GM11168 (cell line): ENCODE measurements at regions not wholly inside any gene's neighbourhood (a gene's known extent, or its start where the extent isn't known, plus 50 kb on each side); places are given as distances from the start of the nearest gene placed in this dataset.
"Not testable (repeated sequence)": the region's sequence is repeated elsewhere in the genome, so short reads cannot be mapped to it uniquely, and the experiment has no call there.

Experiments used
- in situ Hi-C: fragments of 300-500 bp; cut with MboI; formaldehyde crosslinking; loops from one replicate; pipeline ENCODE4 v1.12.0; 2022; ENCODE audit warnings: low sequenced_read_pairs; ENCODE audit not compliant: unreplicated experiment

DNA sequence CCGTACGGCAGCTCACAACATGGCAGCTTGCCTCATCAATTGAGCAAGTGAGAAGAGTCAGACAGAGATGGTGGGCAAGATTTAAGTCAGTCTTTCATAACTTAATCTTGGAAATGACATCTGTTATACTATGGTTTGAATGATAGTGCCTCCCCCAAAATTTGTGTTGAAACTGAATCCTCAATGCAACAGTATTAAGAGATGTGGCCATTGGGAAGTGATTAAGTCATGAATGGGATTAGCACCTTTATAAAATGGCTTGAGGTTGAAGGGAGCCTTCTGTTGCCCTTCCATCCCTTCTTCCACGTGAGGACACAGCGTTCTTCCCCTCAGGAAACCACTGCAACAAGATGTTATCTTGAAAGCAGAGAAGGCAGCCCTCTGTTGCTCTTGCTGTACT is 124.2 kb downstream of the C12orf75 start:
- in situ Hi-C loops = no loop called here

DNA sequence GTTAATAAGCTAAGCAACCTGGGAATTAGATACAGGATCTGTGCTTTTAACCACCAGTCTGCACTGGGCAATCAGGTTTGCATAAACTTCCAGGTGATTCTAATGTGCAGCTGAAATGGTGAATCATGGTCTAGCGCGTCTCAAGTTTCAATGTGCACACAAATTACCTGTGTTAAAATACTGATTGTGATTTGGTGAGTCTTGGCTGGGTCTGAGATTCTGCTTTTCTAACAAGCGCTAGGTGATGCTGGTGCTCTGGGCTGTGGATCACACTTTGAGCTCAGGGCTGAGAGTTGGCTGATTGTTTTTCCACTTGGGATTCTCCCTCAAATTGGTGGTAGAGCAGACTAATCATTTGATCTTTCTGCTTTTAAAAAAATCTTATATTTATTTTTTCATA is 124.8 kb downstream of the C12orf75 start:
- in situ Hi-C loops = no loop called here

DNA sequence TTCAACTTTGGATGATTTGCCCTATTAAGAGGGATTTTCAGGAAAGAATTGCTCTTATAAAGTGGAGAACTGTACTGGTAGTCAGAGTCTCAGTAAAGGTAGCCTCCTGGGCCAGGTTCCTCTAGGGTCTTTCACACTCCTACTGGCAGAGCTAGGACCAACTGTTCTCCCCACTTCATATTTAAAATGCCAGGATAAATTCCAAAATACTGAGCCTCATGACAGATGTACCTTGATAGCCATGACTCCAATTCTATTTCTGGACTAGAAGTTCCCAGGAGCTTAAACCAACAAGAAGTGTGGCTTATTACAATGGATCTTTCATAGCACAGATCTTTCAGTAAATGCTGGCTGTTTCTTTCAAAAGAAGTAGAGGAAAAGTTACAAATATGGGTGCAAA is 126.5 kb downstream of the C12orf75 start:
- in situ Hi-C loops = no loop called here

DNA sequence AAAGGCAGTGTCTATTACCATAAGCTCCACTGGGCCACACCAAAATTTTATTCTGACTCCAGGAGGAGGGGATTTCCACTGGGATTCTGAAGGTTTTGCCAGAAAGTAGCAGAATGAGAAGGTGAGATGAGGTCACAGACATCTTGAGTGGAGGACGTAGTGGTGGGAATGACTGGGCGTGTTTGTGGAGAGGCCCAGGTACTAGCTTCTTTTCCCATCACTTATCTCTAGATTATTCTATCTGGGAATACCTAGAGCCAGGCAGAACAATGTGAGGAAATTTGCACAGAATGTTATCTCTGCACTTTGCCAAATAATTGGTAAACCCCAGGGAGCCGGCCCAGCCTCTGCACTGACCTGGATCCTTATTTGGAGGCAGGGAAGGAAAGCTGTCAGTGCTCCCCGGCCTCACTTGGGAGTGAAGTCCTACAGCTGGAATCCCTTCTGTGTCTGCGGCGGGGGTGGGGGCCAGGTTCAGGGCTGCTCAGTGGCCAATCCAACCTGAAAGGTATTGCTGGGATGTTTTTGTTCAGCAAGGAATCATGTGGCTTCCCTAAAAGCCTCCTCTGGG is 129.4 kb downstream of the C12orf75 start:
- in situ Hi-C loops = no loop called here

DNA sequence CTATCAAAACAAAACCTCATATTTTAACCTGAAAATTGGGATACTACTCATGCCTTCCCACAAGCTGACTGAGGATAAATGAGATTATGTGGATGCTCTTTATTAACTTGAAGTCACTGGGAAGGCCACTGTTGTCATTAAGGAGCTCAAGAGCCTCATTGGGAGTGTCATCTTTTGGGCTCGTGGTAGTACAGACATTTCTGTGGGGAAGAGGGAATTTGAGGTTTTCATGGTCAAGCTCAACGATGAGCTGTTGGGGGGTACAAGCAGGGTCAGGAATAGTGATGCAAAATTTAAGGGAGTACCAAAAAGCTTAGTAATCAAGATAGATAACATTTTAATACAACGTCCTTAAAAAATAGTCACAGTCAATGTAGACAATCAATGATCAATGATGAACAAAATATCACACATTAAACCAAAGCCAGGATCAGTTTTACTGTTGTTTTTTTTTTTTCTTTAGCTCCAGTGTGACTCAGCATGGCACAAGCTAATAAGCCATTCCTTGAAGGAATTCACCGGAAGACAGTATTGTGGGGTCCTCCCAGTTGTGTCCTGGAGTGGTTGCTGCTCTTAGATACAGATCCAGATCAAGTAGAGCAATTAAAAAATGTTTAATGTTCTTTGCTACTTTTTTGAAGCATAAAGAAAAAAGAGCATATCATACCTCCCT is 130.9 kb downstream of the C12orf75 start:
- in situ Hi-C loops = no loop called here

DNA sequence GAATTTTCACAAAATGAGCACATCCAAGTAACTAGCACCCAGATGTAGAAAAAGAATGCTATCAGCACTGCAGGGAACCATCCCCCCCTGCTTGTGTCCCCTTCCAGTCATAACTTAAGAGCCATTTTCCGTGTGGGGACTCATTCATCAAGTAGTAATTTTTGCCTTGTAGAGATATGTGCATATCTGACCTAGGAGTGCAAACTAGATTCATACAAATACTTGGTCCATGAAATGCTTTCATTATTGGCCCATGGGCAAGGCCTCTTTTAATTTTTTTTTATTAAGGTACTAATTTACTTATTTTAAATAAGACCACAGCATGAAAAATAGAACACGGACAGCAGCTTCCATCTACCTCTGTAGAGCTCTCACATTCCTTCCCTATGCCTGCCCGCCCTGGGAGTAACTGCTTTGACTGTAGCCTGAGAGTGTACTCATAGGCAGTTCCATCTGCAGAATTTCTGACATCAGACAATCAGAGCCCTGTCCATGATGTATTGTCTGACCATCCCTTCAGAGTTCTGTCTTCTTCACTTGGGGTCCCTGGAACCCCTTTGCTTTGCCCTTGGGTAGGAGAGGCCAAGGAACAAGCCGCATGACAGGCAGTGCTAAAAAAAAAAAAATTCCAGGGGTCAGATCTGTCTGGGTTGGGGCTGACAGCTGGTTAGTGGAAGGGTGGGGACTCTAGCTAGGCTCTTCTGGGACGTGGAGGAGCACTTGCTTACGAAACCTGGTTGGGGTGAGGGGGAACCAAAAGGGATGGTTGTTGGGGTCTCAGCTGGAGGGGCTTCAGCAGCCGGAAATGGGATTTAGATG is 131.7 kb downstream of the C12orf75 start:
- in situ Hi-C loops = no loop called here

DNA sequence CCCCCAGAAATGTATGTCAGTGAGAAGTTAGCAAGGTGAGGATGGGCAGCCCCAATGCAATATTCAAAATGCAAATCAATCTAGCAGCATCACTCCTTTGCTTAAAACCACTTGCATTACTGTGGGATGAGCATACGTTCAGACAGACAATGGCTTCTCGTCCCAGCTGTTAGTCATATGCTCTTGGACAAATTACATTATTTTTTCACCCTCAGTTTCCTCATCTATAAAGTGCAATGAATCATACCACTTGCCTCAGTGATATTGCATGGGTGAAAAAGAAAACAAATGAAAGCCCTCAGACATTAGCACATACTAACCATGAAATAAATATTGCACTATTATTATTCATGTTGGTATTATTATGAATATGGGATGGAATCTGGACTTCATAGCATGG is 132.3 kb downstream of the C12orf75 start:
- in situ Hi-C loops = no loop called here

DNA sequence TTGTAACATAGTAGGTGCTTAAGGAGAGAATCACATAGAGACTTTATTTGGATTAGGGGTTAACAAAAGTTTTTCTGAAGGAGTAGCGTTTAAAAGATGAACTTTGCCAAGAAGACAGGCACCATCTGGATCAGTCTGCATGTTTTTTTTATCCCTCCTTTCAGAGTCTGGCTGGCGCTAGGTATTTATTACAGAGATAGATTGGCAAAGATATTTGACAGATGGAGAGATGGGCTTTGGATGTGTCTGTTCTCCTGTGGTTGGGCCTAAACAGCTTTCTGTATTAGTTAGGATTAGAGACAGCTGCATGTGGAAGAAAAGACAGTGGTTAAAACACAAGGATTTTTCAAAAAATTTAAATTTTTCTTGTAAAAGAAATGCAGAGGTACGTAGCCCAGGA is 133.9 kb downstream of the C12orf75 start:
- in situ Hi-C loops = no loop called here

DNA sequence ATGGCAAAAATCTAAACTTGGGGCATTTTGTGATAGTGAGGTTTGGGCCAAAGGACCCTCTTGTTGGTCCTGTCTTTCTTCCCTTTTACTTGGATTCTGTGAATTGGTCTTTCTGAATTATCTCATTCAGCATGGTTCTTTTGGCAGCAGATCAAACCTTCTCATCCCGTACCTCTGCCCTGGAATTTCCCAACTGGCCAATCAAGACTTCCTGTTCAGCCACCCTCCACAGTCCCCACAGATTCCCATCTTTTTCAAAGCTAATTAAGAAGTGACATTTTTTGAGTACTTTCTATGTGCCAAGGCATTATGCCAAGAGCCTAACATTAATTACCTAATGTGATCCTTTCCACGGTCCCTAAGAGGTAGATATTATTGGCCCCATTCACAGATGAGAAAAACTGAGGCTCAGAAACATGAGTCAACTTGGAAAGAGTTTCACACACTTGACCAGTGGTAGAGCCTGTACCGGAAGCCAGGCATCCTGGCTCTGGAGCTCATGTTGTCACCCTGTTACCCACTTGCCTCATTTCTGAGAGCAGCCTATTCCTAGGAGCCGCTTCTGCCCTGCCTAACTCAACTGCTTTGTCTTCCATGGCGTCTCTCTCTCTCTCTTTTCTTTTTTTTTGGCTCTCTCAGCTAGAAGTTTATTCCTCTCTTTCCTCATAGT is 135.9 kb downstream of the C12orf75 start:
- in situ Hi-C loops = no loop called here

DNA sequence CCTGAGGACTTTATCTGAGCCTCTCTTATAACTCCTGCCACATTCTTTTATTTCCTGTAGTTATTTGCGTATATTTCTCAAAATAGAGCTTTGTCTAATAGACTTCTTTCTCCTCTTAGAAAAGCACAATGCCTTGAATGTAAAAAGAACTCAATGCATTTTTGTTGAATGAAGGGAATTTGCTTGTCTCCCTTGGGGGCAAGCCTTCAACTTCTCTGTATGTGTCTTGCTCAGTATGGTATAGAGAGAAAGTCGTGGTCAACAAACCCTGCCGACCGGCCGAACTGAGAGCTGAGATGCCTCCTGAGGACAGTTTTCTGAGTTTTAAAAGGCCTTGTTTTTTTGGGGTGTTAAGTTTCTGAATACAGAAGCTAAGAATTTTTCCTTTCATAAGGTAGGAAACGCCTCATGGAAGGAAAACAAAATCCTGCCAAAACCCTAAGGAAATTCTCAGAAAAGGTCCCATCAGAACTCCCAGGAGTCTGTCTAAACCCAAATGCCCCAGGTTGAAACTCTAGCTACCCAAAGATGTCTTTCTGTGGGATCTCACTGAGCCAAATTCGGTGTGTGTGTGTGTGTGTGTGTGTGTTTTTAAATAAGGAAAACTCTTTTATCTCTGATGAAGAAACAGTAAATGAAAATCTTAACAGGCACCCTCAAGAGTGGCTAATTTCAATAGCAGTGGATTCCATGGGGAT is 136.6 kb downstream of the C12orf75 start:
- in situ Hi-C loops = no loop called here

DNA sequence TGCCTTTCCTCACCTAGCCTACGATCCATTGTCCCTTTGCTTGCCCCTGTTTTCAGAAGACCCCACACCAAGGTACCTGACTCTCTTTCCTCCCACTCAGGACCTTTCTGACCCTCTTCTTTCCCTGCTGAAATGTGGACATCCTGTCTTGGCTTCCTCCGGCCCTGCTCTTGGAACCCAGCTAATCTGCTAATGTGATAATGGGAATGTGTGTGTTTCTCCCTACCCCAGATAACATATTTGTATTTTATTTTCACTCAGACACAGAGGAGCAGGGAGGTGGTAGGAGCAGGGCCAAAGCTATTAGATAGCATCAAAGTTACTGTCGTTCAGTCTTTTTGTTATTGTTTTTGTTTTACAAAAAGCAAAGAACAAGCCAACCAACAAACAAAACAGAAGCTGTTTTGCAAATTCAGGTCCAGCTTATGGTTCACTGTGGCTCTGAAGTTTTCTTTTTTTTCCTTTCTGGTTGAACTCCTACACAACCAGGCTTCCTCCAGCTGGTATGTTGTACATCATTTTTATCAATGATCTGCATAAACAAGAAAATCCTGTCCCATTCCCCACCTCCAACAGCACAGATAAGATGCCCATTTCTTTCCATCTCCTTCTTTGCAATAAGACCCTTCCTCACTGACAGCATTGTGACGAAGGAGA is 137.3 kb downstream of the C12orf75 start:
- in situ Hi-C loops = no loop called here

DNA sequence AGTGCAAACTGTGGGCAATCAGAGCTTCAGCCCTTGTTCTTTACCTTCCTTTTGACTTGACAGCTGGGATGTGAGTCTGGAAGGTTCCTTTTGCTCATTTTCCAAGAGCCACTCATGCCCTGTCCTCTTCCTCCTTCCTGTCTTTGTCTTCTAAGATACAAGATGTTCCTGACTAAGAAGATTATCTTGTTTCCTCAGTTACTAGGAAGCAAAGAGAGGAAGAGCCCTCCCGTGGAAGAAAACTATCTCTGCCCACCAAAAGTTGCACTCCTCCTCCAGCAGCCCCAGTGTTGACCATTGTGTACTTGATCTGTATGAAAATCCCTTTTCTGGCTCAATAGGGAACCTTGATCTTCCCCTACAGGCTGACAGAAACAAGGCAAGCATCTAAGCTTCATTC is 138.0 kb downstream of the C12orf75 start:
- in situ Hi-C loops = no loop called here

DNA sequence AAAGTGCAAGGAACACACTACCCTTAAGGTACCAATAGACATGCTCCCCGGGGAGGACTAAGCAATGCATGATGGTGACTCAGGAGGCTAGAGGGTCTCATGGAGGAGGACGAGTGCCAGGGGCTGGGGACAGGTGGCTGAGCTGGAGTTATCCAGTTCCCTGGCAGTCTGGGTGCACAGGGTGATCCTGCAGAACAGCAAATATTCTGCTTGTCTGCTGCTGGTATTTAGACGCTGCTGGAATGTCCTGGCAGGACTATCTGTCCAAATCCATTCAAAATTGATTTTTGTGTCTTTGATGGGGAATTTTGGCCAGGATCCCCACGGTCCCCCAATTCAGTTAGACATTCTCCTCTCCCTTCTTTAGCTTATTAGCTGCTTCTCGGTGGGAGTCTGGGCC is 138.7 kb downstream of the C12orf75 start:
- in situ Hi-C loops = no loop called here

DNA sequence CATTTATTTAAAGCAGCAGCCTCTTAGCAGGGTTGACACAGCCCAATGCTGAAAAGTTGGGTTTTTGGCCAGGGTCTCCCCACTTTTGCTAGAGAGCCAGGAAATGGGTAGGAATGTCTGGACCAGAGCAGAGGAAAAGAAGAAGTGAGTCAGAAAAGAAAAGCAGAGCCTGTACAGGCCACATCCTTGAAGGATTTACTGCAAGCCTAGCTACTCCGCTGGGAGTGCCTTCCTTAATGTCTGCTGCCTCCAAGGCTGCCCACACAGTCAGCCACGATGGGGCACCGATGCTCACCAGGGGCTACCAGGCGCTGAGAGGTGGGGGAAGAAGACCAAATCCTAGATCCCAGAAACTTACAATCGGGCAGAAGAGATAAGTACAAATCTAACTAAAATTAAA is 139.2 kb downstream of the C12orf75 start:
- in situ Hi-C loops = no loop called here

DNA sequence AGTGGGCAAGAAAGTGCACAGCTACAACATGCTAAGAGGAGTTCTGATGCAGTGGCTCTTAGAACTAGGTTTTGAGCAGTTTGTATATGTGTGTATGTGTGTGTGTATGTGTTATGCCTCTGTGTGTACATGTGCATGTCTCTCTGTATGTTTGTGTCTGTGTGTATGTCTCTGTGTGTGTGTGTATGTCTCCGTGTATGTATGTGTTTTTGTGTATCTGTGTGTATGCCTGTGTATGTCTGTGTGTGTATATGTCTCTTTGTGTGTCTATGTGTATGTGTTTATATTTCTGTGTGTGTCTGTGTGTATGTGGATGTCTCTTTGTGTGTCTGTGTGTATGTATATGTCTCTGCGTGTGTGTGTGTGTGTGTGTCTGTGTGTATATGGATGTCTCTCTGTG is 139.6 kb downstream of the C12orf75 start:
- in situ Hi-C loops = no loop called here

DNA sequence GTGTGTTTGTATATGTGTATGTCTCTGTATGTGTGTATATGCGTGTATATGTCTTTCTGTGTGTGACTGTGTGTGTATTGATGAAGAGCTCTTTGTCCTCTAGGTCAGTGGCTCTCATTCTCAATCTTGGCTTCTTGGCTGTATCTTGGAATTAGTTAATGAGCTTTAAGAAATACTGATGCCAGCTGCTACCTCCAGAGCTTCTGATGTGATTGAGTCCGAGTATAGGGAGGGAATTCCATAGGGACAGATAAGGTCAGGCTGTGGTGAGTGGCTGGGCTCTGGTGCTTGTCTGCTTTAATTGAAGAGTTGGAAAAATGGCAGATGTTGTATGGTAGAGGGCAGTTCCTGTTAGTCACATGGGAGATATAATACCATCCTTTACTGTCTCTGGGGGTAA is 140.1 kb downstream of the C12orf75 start:
- in situ Hi-C loops = no loop called here

DNA sequence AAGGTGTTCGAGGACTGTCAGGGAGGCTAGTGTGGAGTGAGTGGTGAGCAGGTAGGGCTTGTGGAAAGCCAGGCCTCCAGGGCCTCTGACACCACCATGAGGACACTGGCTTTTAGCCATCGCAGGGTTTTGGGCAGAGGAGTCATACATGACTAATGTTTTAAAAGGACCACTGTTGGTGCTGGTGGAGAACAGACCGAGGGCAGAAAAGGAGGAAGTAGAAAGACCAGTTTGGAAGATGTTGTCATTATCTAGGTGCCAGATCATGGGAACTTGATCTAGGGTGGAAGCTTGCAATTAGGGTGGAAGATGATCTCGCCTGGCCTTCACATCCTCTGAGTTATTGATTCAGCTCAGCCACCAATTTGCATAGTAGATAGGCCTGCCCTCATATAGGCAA is 144.2 kb downstream of the C12orf75 start:
- in situ Hi-C loops = no loop called here

DNA sequence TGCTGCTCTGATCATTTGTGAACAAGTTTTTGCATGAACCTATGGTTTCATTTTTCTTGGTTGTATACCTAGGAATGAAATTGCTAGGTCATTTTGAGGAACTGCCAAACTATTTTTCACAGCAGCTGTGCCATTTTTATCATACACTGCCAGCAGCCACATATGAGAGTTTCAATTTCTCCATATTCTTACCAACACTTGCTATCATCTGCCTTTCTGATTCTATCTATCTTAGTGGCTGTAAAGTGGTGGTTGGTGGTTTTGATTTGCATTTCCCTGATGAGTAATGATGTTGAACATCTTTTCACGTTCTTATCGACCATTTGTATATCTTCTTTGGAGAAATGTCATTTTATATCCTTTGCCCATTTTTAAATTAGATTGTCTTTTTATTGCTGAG is 146.1 kb downstream of the C12orf75 start:
- in situ Hi-C loops = no loop called here

DNA sequence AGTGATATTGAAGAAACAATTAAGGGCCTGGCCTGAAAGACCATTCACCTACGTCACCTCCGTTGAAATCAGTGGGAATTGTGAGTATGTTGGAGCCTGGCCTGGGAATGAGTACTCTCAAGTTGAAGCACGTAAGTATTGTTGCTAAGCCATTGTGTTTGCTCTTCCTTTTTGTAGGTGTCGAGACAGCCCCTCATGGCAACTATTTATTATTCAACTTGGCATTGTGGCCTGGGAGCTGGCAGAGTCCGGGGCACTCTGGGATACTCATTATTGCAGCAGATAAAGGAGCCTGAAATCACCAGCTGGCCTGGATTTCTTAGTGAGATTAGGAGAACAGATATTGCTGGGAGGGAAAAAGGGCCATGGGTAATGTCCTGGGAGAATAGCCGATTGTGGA is 147.4 kb downstream of the C12orf75 start:
- in situ Hi-C loops = no loop called here

DNA sequence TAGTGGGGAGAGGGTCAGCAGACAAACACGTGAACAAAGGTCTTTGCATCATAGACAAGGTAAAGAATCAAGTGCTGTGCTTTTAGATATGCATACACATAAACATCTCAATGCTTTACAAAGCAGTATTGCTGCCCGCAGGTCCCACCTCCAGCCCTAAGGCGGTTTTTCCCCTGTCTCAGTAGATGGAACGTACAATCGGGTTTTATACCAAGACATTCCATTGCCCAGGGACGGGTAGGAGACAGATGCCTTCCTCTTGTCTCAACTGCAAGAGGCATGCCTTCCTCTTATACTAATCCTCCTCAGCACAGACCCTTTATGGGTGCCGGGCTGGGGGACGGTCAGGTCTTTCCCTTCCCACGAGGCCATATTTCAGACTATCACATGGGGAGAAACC is 148.3 kb downstream of the C12orf75 start:
- in situ Hi-C loops = not testable (repeated sequence)
